Loucy (cell line): ENCODE measurements at regions not wholly inside any gene's neighbourhood (a gene's known extent, or its start where the extent isn't known, plus 50 kb on each side); places are given as distances from the start of the nearest gene placed in this dataset.
"Not testable (repeated sequence)": the region's sequence is repeated elsewhere in the genome, so short reads cannot be mapped to it uniquely, and the experiment has no call there.

Source experiments
- EZH2phosphoT487 ChIP-seq: fragments of 200-600 bp; IDR thresholded peaks from 2 replicates; pipeline ENCODE4 v1.6.1; 2018; ENCODE audit warnings: antibody characterized with exemption, mild to moderate bottlenecking, moderate library complexity, borderline replicate concordance
- TF ChIP-seq, protein P1 (sequence below): fragments of 200-600 bp; sonication (generic); conservative IDR thresholded peaks from 2 replicates; pipeline ENCODE4 v1.5.1; 2014; ENCODE audit warnings: mild to moderate bottlenecking, antibody characterized with exemption, low read length

- TF ChIP-seq, protein P1, sequence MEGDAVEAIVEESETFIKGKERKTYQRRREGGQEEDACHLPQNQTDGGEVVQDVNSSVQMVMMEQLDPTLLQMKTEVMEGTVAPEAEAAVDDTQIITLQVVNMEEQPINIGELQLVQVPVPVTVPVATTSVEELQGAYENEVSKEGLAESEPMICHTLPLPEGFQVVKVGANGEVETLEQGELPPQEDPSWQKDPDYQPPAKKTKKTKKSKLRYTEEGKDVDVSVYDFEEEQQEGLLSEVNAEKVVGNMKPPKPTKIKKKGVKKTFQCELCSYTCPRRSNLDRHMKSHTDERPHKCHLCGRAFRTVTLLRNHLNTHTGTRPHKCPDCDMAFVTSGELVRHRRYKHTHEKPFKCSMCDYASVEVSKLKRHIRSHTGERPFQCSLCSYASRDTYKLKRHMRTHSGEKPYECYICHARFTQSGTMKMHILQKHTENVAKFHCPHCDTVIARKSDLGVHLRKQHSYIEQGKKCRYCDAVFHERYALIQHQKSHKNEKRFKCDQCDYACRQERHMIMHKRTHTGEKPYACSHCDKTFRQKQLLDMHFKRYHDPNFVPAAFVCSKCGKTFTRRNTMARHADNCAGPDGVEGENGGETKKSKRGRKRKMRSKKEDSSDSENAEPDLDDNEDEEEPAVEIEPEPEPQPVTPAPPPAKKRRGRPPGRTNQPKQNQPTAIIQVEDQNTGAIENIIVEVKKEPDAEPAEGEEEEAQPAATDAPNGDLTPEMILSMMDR, result not testable (repeated sequence)
- TF ChIP-seq EZH2phosphoT487, result not testable (repeated sequence)
Measured at GRCh38 chr5:42931451-42931850, 108.7 kb downstream of the ANXA2R start.
